Naive thymus-derived CD4-positive, alpha-beta T cell (primary cell): ENCODE measurements at regions not wholly inside any gene's neighbourhood (a gene's known extent, or its start where the extent isn't known, plus 50 kb on each side); places are given as distances from the start of the nearest gene placed in this dataset.

Source experiments
- ATAC-seq: fragments of 150-1000 bp; cut with Tn5 transposase; 2 replicates; pipeline ENCODE4 v1.10.0; 2021; ENCODE audit warnings: mild to moderate bottlenecking, moderate library complexity
- CTCF ChIA-PET: fragments of 350-600 bp; sonication (Branson Sonifier 250); formaldehyde crosslinking; loops from one replicate; lab custom pipeline; 2021; ENCODE audit warnings: antibody characterized with exemption; lab: Charles Lee
- POLR2A ChIA-PET: fragments of 350-600 bp; sonication (Branson Sonifier 250); formaldehyde crosslinking; loops from one replicate; lab custom pipeline; 2021; ENCODE audit warnings: antibody characterized with exemption, inconsistent platforms; lab: Charles Lee
- DNase-seq, 9 donors: peaks; one replicate each; pipeline versions ENCODE4 v3.0.0 to v3.0.0-alpha.2; 2020 to 2022; ENCODE audit warnings: mixed read lengths in 1 of 9
- H3K27ac ChIP-seq: one replicate; pipeline ENCODE4 v1.7.0; 2013; ENCODE audit warnings: mild to moderate bottlenecking, low read depth, low read length, moderate library complexity
- H3K27me3 ChIP-seq, 2 donors: one replicate each; pipeline ENCODE4 v1.7.0; 2013; ENCODE audit warnings: low read length in 2 of 2, mild to moderate bottlenecking in 2 of 2, moderate library complexity in 2 of 2; ENCODE audit not compliant: control insufficient read depth in 2 of 2, insufficient read depth in 2 of 2
- H3K36me3 ChIP-seq, 3 experiments: 1 replicate in 2 of 3; 2 replicates in 1 of 3; pipeline ENCODE4 v1.7.0; 2013; ENCODE audit warnings: low read length in 3 of 3, mild to moderate bottlenecking in 3 of 3, moderate library complexity in 1 of 3; ENCODE audit not compliant: insufficient read depth in 3 of 3, control insufficient read depth in 2 of 3
- H3K4me1 ChIP-seq, 2 donors: one replicate each; pipeline ENCODE4 v1.7.0; 2013; ENCODE audit warnings: low read length in 2 of 2, mild to moderate bottlenecking in 2 of 2, moderate library complexity in 1 of 2; ENCODE audit not compliant: control insufficient read depth in 2 of 2, insufficient read depth in 2 of 2
- H3K4me3 ChIP-seq: 2 replicates; pipeline ENCODE4 v1.7.0; 2013; ENCODE audit warnings: mild to moderate bottlenecking, low read length
- H3K9me3 ChIP-seq, 3 experiments: 1 replicate in 2 of 3; 2 replicates in 1 of 3; pipeline ENCODE4 v1.7.0; 2013; ENCODE audit warnings: low read length in 3 of 3; ENCODE audit not compliant: control insufficient read depth in 2 of 3
- H3K27ac Mint-ChIP-seq, 9 donors: one replicate each; pipeline ENCODE4 v1.8.0; 2020 to 2022; ENCODE audit warnings: mixed read lengths in 9 of 9, mild to moderate bottlenecking in 8 of 9, moderate library complexity in 5 of 9, inconsistent platforms in 2 of 9
- H3K27me3 Mint-ChIP-seq, 5 donors: one replicate each; pipeline ENCODE4 v1.8.0; 2021 to 2022; ENCODE audit warnings: mixed read lengths in 5 of 5, mild to moderate bottlenecking in 1 of 5
- H3K36me3 Mint-ChIP-seq, 5 donors: one replicate each; pipeline ENCODE4 v1.8.0; 2020 to 2022; ENCODE audit warnings: mixed read lengths in 5 of 5, mild to moderate bottlenecking in 3 of 5, inconsistent platforms in 1 of 5
- H3K4me1 Mint-ChIP-seq, 7 donors: one replicate each; pipeline ENCODE4 v1.8.0; 2020 to 2022; ENCODE audit warnings: mixed read lengths in 7 of 7, mild to moderate bottlenecking in 3 of 7, inconsistent platforms in 1 of 7
- H3K4me3 Mint-ChIP-seq, 10 donors: one replicate each; pipeline ENCODE4 v1.8.0; 2020 to 2022; ENCODE audit warnings: mild to moderate bottlenecking in 10 of 10, mixed read lengths in 10 of 10, moderate library complexity in 6 of 10, inconsistent platforms in 2 of 10
- H3K9me3 Mint-ChIP-seq, 11 donors: one replicate each; pipeline ENCODE4 v1.8.0; 2020 to 2022; ENCODE audit warnings: mixed read lengths in 11 of 11, mild to moderate bottlenecking in 4 of 11, inconsistent platforms in 1 of 11, moderate library complexity in 1 of 11
- intact Hi-C, 2 donors: fragments of 100-400 bp; cut with micrococcal nuclease; formaldehyde crosslinking; loops; one replicate each; pipeline ENCODE4 v1.15.1; 2023

DNA sequence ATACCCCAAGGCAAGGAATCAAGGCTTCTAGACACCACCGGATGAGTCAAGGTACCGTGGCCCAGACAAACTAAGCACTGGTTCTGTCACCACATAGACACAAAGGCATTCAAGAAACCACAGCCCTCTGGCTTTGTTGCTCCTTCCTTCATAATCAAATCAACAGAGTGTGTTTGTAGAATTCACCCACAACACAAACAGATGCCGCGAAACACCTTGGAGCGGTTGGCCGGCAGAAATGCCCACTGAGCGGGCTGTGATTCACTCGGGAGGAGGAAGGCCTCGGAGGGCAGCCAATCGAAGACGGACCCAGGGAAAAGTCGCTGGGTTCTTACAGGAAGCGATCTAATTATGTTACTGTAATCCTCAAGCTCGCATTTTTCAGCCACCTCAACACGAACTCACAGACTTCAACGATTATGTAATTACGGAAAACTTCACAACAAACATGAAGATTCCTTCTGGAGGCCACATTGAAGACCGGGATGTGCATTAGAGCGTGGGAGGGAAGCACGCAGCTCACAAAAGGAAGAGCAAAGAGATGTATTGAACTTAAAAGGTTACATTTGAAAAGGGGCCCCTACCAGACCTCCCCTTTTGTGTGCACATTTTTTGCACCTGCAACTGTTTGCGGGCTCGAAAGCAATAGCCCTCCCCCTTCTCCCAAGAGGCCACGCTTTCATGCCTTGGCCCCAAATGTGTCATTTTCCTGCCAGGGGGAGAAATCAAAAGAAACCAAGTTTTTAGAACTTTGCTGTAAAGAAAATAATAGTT is 184.7 kb upstream of the PREP start:
- Mint-ChIP-seq H3K4me1 (peaks cover 10 to 55% (median 28%) of the 10 kb centered on the region in 7 donors), H3K36me3 (peaks cover 0 to 12% (median 0%) of the 10 kb centered on the region in 5 donors), H3K9me3 (peaks cover 0 to 3% (median 0%) of the 10 kb centered on the region in 11 donors), H3K4me3 (peak overlapping the region; percentile 67 to 90 (median 80)), H3K27me3 (peaks cover 0 to 10% (median 0%) of the 10 kb centered on the region in 5 donors), H3K27ac (peak overlapping the region; percentile 66 to 93 (median 85))
- H3K27ac ChIP-seq: no peak overlapping the region
- ATAC-seq (peak; percentile 38), DNase-seq (peak in 3 of 9 donors; percentile 4 to 23 (median 9))
- no peaks in the 10 kb centered on the region for H3K36me3 ChIP-seq
- intact Hi-C loops: no loop called here
- peak overlapping the region; percentile 28 for H3K4me3 ChIP-seq
- CTCF ChIA-PET: no interaction called here
- POLR2A ChIA-PET: no interaction called here
- peaks cover 0 to 8% of the 10 kb centered on the region in 2 donors for H3K4me1 ChIP-seq
- no peaks in the 10 kb centered on the region for H3K9me3 ChIP-seq
- H3K27me3 ChIP-seq: no peaks in the 10 kb centered on the region

DNA sequence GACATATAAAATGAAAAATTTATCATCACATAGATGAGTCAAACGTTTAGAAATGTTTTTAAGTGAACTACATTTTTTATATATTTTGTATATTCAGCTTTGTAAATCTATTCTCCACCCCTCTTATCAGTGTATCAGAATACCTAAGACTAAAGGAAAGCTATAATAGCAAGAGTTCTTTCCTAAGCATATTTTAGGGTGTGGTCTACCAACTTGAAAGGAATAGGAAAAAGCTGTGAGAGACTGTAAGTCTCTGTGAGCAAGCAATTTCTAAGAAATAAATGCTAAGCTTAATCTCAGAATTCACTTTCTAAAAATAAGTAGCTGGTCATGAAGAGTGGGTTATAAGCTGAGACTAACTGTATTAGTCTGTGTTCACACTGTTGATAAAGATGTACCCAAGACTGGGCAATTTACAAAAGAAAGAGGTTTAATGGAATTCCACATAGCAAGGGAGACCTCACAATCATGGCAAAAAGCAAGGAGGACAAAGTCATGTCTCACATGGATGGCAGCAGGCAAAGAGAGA is 175.4 kb upstream of the PREP start:
- Histone ChIP-seq H3K27ac (no peak overlapping the region), H3K4me1 (no peaks in the 10 kb centered on the region), H3K36me3 (no peaks in the 10 kb centered on the region), H3K27me3 (no peaks in the 10 kb centered on the region), H3K9me3 (no peaks in the 10 kb centered on the region), H3K4me3 (no peak overlapping the region)
- Mint-ChIP-seq H3K4me3 (peak overlapping the region in 1 of 10 donors; percentile 52), H3K36me3 (peaks cover 0 to 23% (median 0%) of the 10 kb centered on the region in 5 donors), H3K27ac (no peak overlapping the region), H3K27me3 (peaks cover 12 to 42% (median 20%) of the 10 kb centered on the region in 5 donors), H3K9me3 (peaks cover 0 to 17% (median 0%) of the 10 kb centered on the region in 11 donors), H3K4me1 (peaks cover 0 to 8% (median 5%) of the 10 kb centered on the region in 7 donors)
- ATAC-seq (no peak), DNase-seq (no peak)
- ChIA-PET POLR2A (no interaction called here), CTCF (no interaction called here)
- intact Hi-C loops: no loop called here

DNA sequence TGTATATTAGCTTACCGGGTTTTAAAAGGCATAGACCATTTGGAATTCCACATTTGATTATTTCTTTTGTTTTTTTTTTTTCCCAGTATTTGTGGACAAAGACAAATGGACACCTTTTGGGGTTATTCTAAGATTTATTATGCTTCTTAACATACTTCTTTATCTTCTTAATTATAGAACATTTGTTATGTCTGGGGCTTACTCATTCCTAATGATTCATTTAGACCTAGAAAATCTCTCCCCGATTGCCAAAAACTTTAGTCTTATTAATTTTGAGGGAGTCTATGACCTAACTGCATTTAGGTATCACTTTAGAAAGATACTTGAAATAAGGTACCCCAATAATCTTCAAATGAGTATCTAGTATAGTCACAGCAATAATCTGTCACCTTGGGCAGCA is 170.7 kb upstream of the PREP start:
- Mint-ChIP-seq H3K27ac (no peak overlapping the region), H3K9me3 (peaks cover 0 to 14% (median 0%) of the 10 kb centered on the region in 11 donors), H3K27me3 (peaks cover 12 to 62% (median 22%) of the 10 kb centered on the region in 5 donors), H3K36me3 (peaks cover 0 to 21% (median 0%) of the 10 kb centered on the region in 5 donors), H3K4me1 (peaks cover 0 to 5% (median 2%) of the 10 kb centered on the region in 7 donors), H3K4me3 (no peak overlapping the region)
- Histone ChIP-seq H3K27ac (no peak overlapping the region), H3K27me3 (no peaks in the 10 kb centered on the region), H3K36me3 (no peaks in the 10 kb centered on the region), H3K4me3 (no peak overlapping the region), H3K9me3 (no peaks in the 10 kb centered on the region), H3K4me1 (no peaks in the 10 kb centered on the region)
- ChIA-PET POLR2A (no interaction called here), CTCF (no interaction called here)
- ATAC-seq: no peak
- no peak for DNase-seq
- intact Hi-C loops: no loop called here

DNA sequence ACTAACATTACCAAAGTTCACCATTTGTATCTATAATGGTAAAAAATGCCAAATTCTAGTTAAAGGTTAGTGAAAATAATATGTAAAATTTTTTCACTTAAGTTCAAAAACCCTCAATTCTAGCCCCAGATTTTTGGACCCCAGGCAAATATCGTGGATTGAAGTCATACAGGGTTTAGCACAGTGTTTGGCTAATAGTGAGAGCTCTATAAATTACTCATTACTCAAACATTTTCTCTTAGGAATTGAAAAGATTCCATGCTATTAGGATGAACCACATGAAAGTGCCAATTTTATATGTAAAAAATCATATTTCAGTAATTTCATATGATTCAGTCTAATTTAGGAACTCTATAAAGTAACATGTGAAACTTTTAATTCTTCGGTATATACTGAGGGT is 170.3 kb upstream of the PREP start:
- Histone ChIP-seq H3K27me3 (no peaks in the 10 kb centered on the region), H3K4me3 (no peak overlapping the region), H3K27ac (no peak overlapping the region), H3K9me3 (no peaks in the 10 kb centered on the region), H3K36me3 (no peaks in the 10 kb centered on the region), H3K4me1 (no peaks in the 10 kb centered on the region)
- H3K4me1 Mint-ChIP-seq: peaks cover 0 to under 1% (median 0%) of the 10 kb centered on the region in 7 donors
- ChIA-PET CTCF (no interaction called here), POLR2A (no interaction called here)
- H3K36me3 Mint-ChIP-seq: peaks cover 0 to 21% (median 0%) of the 10 kb centered on the region in 5 donors
- peaks cover 0 to 14% (median 0%) of the 10 kb centered on the region in 11 donors for H3K9me3 Mint-ChIP-seq
- peaks cover 12 to 66% (median 17%) of the 10 kb centered on the region in 5 donors for H3K27me3 Mint-ChIP-seq
- no peak overlapping the region for H3K27ac Mint-ChIP-seq
- intact Hi-C loops: no loop called here
- DNase-seq (no peak), ATAC-seq (no peak)
- H3K4me3 Mint-ChIP-seq: no peak overlapping the region

DNA sequence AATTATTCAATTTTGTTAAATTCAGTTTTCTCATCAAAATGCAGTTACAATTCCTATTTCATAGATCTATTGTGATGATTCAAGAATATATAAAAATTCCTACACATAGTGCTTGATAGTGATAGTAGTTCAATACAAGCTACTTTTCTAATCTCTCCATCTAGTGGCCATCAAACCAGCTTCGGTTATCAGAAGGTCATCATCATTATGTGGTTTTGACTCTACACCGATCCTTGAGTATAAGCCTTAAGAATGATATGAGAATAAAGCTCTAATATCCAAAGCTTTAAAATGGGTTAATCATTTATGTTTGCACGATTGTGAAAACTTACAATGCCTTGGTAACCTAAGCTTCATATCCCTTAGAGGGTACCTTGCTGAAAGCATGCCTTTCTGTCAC is 167.5 kb upstream of the PREP start:
- CTCF ChIA-PET: no interaction called here
- H3K27me3 Mint-ChIP-seq: peaks cover 10 to 51% (median 12%) of the 10 kb centered on the region in 5 donors
- ATAC-seq (no peak), DNase-seq (no peak)
- Histone ChIP-seq H3K4me3 (no peak overlapping the region), H3K27ac (no peak overlapping the region), H3K27me3 (no peaks in the 10 kb centered on the region), H3K4me1 (no peaks in the 10 kb centered on the region), H3K9me3 (no peaks in the 10 kb centered on the region), H3K36me3 (no peaks in the 10 kb centered on the region)
- intact Hi-C loops: no loop called here
- H3K36me3 Mint-ChIP-seq: peaks cover 0 to 8% (median 0%) of the 10 kb centered on the region in 5 donors
- peaks cover 0 to 9% (median 0%) of the 10 kb centered on the region in 11 donors for H3K9me3 Mint-ChIP-seq
- POLR2A ChIA-PET: no interaction called here
- H3K4me1 Mint-ChIP-seq: no peaks in the 10 kb centered on the region
- no peak overlapping the region for H3K27ac Mint-ChIP-seq
- no peak overlapping the region for H3K4me3 Mint-ChIP-seq

DNA sequence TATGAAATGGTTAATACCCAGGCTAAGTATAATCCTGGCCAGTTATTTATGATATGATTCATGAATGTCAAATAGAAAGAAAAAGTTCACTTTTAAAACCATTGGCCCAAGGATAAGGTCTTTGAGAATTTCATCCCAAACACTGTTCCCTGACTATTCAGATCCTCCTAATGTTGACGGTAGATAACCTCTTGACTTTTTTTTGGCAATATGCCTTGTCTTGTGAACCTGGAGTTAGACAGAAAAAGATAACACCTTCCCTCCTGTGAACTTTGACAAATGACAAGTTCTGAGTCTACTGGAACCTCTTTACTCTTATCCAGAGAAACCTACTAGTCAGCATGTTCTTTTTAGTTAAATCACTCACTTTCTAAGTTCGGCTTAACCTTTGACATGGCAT is 166.8 kb upstream of the PREP start:
- Histone ChIP-seq H3K4me3 (no peak overlapping the region), H3K36me3 (no peaks in the 10 kb centered on the region), H3K9me3 (no peaks in the 10 kb centered on the region), H3K4me1 (no peaks in the 10 kb centered on the region), H3K27ac (no peak overlapping the region), H3K27me3 (no peaks in the 10 kb centered on the region)
- H3K27me3 Mint-ChIP-seq: peaks cover 12 to 49% (median 14%) of the 10 kb centered on the region in 5 donors
- ChIA-PET POLR2A (no interaction called here), CTCF (no interaction called here)
- peaks cover 0 to 9% (median 0%) of the 10 kb centered on the region in 11 donors for H3K9me3 Mint-ChIP-seq
- H3K4me1 Mint-ChIP-seq: no peaks in the 10 kb centered on the region
- intact Hi-C loops: no loop called here
- DNase-seq (no peak), ATAC-seq (no peak)
- no peak overlapping the region for H3K4me3 Mint-ChIP-seq
- H3K36me3 Mint-ChIP-seq: peaks cover 0 to 10% (median 0%) of the 10 kb centered on the region in 5 donors
- H3K27ac Mint-ChIP-seq: no peak overlapping the region
